Nephron progenitor cell (in vitro differentiated cells): ENCODE measurements at regions not wholly inside any gene's neighbourhood (a gene's known extent, or its start where the extent isn't known, plus 50 kb on each side); places are given as distances from the start of the nearest gene placed in this dataset.

Source experiments
- DNase-seq: peaks from one replicate; pipeline ENCODE4 v3.0.0; 2021
- H3K27ac Mint-ChIP-seq: 2 replicates; pipeline ENCODE4 v1.8.0; 2021; ENCODE audit warnings: mild to moderate bottlenecking, moderate library complexity, mixed read lengths
- H3K27me3 Mint-ChIP-seq: 2 replicates; pipeline ENCODE4 v1.8.0; 2021; ENCODE audit warnings: mild to moderate bottlenecking, low read depth, mixed read lengths; ENCODE audit not compliant: poor library complexity
- H3K36me3 Mint-ChIP-seq: 2 replicates; pipeline ENCODE4 v1.8.0; 2021; ENCODE audit warnings: low read depth, mixed read lengths
- H3K4me1 Mint-ChIP-seq: 2 replicates; pipeline ENCODE4 v1.8.0; 2021; ENCODE audit warnings: mixed read lengths
- H3K4me3 Mint-ChIP-seq: 2 replicates; pipeline ENCODE4 v1.8.0; 2021; ENCODE audit warnings: mild to moderate bottlenecking, moderate library complexity, mixed read lengths
- H3K9me3 Mint-ChIP-seq: 2 replicates; pipeline ENCODE4 v1.8.0; 2021; ENCODE audit warnings: mild to moderate bottlenecking, moderate library complexity, mixed read lengths
- CTCF ChIP-seq: fragments of 200-600 bp; sonication (generic); IDR thresholded peaks from 2 replicates; pipeline ENCODE4 v1.5.0; 2021; ENCODE audit warnings: antibody characterized with exemption

GRCh38 chr3:187827723-187828122 lies 82.5 kb upstream of the BCL6 start:
- H3K27me3 Mint-ChIP-seq = no peaks in the 10 kb centered on the region
- no peak overlapping the region for H3K4me3 Mint-ChIP-seq
- TF ChIP-seq CTCF = no peak
- no peak for DNase-seq
- H3K27ac Mint-ChIP-seq = no peak overlapping the region
- H3K9me3 Mint-ChIP-seq = no peaks in the 10 kb centered on the region
- H3K36me3 Mint-ChIP-seq = no peaks in the 10 kb centered on the region
- no peaks in the 10 kb centered on the region for H3K4me1 Mint-ChIP-seq

GRCh38 chr3:187828579-187829452 lies 83.5 kb upstream of the BCL6 start:
- H3K4me1 Mint-ChIP-seq = no peaks in the 10 kb centered on the region
- H3K9me3 Mint-ChIP-seq = no peaks in the 10 kb centered on the region
- DNase-seq = no peak
- no peak for TF ChIP-seq CTCF
- no peak overlapping the region for H3K4me3 Mint-ChIP-seq
- H3K27me3 Mint-ChIP-seq = no peaks in the 10 kb centered on the region
- H3K36me3 Mint-ChIP-seq = no peaks in the 10 kb centered on the region
- no peak overlapping the region for H3K27ac Mint-ChIP-seq

GRCh38 chr3:187830181-187830580 lies 84.9 kb upstream of the BCL6 start:
- no peak for TF ChIP-seq CTCF
- H3K4me3 Mint-ChIP-seq = no peak overlapping the region
- H3K9me3 Mint-ChIP-seq = peaks cover 11% of the 10 kb centered on the region
- no peak for DNase-seq
- peaks cover 7% of the 10 kb centered on the region for H3K36me3 Mint-ChIP-seq
- H3K27ac Mint-ChIP-seq = no peak overlapping the region
- no peaks in the 10 kb centered on the region for H3K4me1 Mint-ChIP-seq
- H3K27me3 Mint-ChIP-seq = no peaks in the 10 kb centered on the region

GRCh38 chr3:187831125-187832051 lies 86.1 kb upstream of the BCL6 start:
- DNase-seq = no peak
- peaks cover 12% of the 10 kb centered on the region for H3K36me3 Mint-ChIP-seq

GRCh38 chr3:187832202-187832601 lies 86.9 kb upstream of the BCL6 start:
- H3K4me3 Mint-ChIP-seq = no peak overlapping the region
- no peaks in the 10 kb centered on the region for H3K4me1 Mint-ChIP-seq
- TF ChIP-seq CTCF = no peak
- H3K36me3 Mint-ChIP-seq = peaks cover 12% of the 10 kb centered on the region
- no peaks in the 10 kb centered on the region for H3K27me3 Mint-ChIP-seq
- DNase-seq = no peak
- H3K9me3 Mint-ChIP-seq = peaks cover 16% of the 10 kb centered on the region
- H3K27ac Mint-ChIP-seq = no peak overlapping the region

More at GRCh38 chr3:187831125-187832051, 86.1 kb upstream of the BCL6 start:
- H3K9me3 Mint-ChIP-seq = peaks cover 16% of the 10 kb centered on the region
- no peaks in the 10 kb centered on the region for H3K4me1 Mint-ChIP-seq
- no peak overlapping the region for H3K4me3 Mint-ChIP-seq
- TF ChIP-seq CTCF = no peak
- no peak overlapping the region for H3K27ac Mint-ChIP-seq
- no peaks in the 10 kb centered on the region for H3K27me3 Mint-ChIP-seq
